Liver (tissue), 8 donors: ENCODE measurements at regions not wholly inside any gene's neighbourhood (a gene's known extent, or its start where the extent isn't known, plus 50 kb on each side); places are given as distances from the start of the nearest gene placed in this dataset.

Experiments
- DNase-seq: peaks from one replicate; pipeline ENCODE4 v3.0.0-alpha.2; 2017; ENCODE audit warnings: low spot score
- H3K27ac ChIP-seq, 2 donors: one replicate each; pipeline ENCODE4 v1.7.0; 2013; ENCODE audit warnings: inconsistent platforms in 2 of 2, low read length in 2 of 2, control low read depth in 1 of 2, low read depth in 1 of 2, mild to moderate bottlenecking in 1 of 2
- H3K27me3 ChIP-seq, 4 donors: one replicate each; pipeline versions ENCODE4 v1.6.1 to v1.7.0; 2013; ENCODE audit warnings: low read length in 3 of 4, inconsistent platforms in 1 of 4, mild to moderate bottlenecking in 1 of 4, moderate library complexity in 1 of 4; ENCODE audit not compliant: control insufficient read depth in 4 of 4, insufficient read depth in 4 of 4
- H3K36me3 ChIP-seq, 4 donors: one replicate each; pipeline versions ENCODE4 v1.6.1 to v1.7.0; 2013; ENCODE audit warnings: low read length in 3 of 4, mild to moderate bottlenecking in 3 of 4, low read depth in 1 of 4, moderate library complexity in 1 of 4; ENCODE audit not compliant: control insufficient read depth in 4 of 4, insufficient read depth in 3 of 4
- H3K4me1 ChIP-seq, 4 donors: one replicate each; pipeline versions ENCODE4 v1.6.1 to v1.7.0; 2013; ENCODE audit warnings: low read length in 3 of 4, mild to moderate bottlenecking in 3 of 4, moderate library complexity in 1 of 4; ENCODE audit not compliant: control insufficient read depth in 4 of 4, insufficient read depth in 4 of 4
- H3K4me3 ChIP-seq, 3 donors: one replicate each; pipeline versions ENCODE4 v1.6.1 to v1.7.0; 2013; ENCODE audit warnings: low read length in 3 of 3, control low read depth in 1 of 3, low read depth in 1 of 3, mild to moderate bottlenecking in 1 of 3
- H3K9ac ChIP-seq, 2 donors: one replicate each; pipeline ENCODE4 v1.7.0; 2013; ENCODE audit warnings: low read length in 2 of 2, mild to moderate bottlenecking in 2 of 2, moderate library complexity in 2 of 2, control low read depth in 1 of 2, low read depth in 1 of 2
- H3K9me3 ChIP-seq, 4 donors: one replicate each; pipeline versions ENCODE4 v1.6.1 to v1.7.0; 2013; ENCODE audit warnings: low read length in 3 of 4; ENCODE audit not compliant: control insufficient read depth in 4 of 4
- EGR1 ChIP-seq, 2 donors: IDR thresholded peaks; 2 replicates each; pipeline ENCODE4 v1.6.1; 2016 to 2018; ENCODE audit warnings: antibody characterized with exemption in 2 of 2, low read depth in 2 of 2
- FOXA1 ChIP-seq: IDR thresholded peaks from 2 replicates; pipeline ENCODE4 v1.6.1; 2016; ENCODE audit warnings: antibody characterized with exemption
- FOXA2 ChIP-seq: IDR thresholded peaks from 2 replicates; pipeline ENCODE4 v1.6.1; 2016; ENCODE audit warnings: antibody characterized with exemption
- GABPA ChIP-seq, 2 donors: IDR thresholded peaks in 1 of 2; conservative IDR thresholded peaks in 1 of 2; 2 replicates each; pipeline ENCODE4 v1.6.1; 2016; ENCODE audit warnings: antibody characterized with exemption in 2 of 2, mild to moderate bottlenecking in 1 of 2, moderate library complexity in 1 of 2
- HNF4A ChIP-seq, 2 donors: conservative IDR thresholded peaks; 2 replicates each; pipeline ENCODE4 v1.6.1; 2016; ENCODE audit warnings: antibody characterized with exemption in 2 of 2, mild to moderate bottlenecking in 2 of 2
- HNF4G ChIP-seq: IDR thresholded peaks from 2 replicates; pipeline ENCODE4 v1.6.1; 2016; ENCODE audit warnings: antibody characterized with exemption
- JUND ChIP-seq, 2 donors: IDR thresholded peaks; 2 replicates each; pipeline ENCODE4 v1.6.1; 2016; ENCODE audit warnings: antibody characterized with exemption in 2 of 2
- NR2F2 ChIP-seq: IDR thresholded peaks from 2 replicates; pipeline ENCODE4 v1.6.1; 2016; ENCODE audit warnings: antibody characterized with exemption
- RAD21 ChIP-seq, 2 donors: IDR thresholded peaks; 2 replicates each; pipeline ENCODE4 v1.6.1; 2016; ENCODE audit warnings: antibody characterized with exemption in 2 of 2, mild to moderate bottlenecking in 2 of 2
- SP1 ChIP-seq: IDR thresholded peaks from 2 replicates; pipeline ENCODE4 v1.6.1; 2018; ENCODE audit warnings: antibody characterized with exemption, mild to moderate bottlenecking
- YY1 ChIP-seq: IDR thresholded peaks from 2 replicates; pipeline ENCODE4 v1.6.1; 2016; ENCODE audit warnings: antibody characterized with exemption, mild to moderate bottlenecking
- whole genome bisulfite sequencing: extraction: QIAGEN DNeasy Blood & Tissue Kit; methylation state at CpG from one replicate; pipeline ENCODE4 v1.1.7; 2013; 5-methylcytosine and 5-hydroxymethylcytosine counted together
- TF ChIP-seq, protein P1 (sequence below): IDR thresholded peaks from 2 replicates; pipeline ENCODE4 v1.6.1; 2016; ENCODE audit warnings: antibody characterized with exemption, mild to moderate bottlenecking
- TF ChIP-seq, protein P2 (sequence below): fragments of 150-350 bp; IDR thresholded peaks from 2 replicates; pipeline ENCODE4 v1.5.1; 2017; ENCODE audit warnings: improper control_type of control experiment, low read depth, low read length; ENCODE audit not compliant: missing input control
- TF ChIP-seq, protein P3 (sequence below): IDR thresholded peaks from 2 replicates; pipeline ENCODE4 v1.6.1; 2016; ENCODE audit warnings: antibody characterized with exemption
- TF ChIP-seq, protein P4 (sequence below): IDR thresholded peaks from 2 replicates; pipeline ENCODE4 v1.6.1; 2016; ENCODE audit warnings: antibody characterized with exemption
- TF ChIP-seq, protein P5 (sequence below): IDR thresholded peaks from 2 replicates; pipeline ENCODE4 v1.6.1; 2016; ENCODE audit warnings: antibody characterized with exemption
- donor health status: healthy.
- donor health status: healthy.
- donor health status: healthy.
- donor health status: healthy.
- donor health status: healthy.

GRCh38 chr14:54117396-54117795 lies 160.8 kb upstream of the BMP4 start:
- WGBS, result 39% methylated on average over 3 of the region's 3 CpGs
- H3K4me1 ChIP-seq, result no peaks in the 10 kb centered on the region
- H3K9me3 ChIP-seq, result no peaks in the 10 kb centered on the region
- H3K36me3 ChIP-seq, result no peaks in the 10 kb centered on the region
- no peak overlapping the region for H3K4me3 ChIP-seq
- no peak overlapping the region for H3K27ac ChIP-seq
- DNase-seq, result no peak
- TF ChIP-seq, protein P1, sequence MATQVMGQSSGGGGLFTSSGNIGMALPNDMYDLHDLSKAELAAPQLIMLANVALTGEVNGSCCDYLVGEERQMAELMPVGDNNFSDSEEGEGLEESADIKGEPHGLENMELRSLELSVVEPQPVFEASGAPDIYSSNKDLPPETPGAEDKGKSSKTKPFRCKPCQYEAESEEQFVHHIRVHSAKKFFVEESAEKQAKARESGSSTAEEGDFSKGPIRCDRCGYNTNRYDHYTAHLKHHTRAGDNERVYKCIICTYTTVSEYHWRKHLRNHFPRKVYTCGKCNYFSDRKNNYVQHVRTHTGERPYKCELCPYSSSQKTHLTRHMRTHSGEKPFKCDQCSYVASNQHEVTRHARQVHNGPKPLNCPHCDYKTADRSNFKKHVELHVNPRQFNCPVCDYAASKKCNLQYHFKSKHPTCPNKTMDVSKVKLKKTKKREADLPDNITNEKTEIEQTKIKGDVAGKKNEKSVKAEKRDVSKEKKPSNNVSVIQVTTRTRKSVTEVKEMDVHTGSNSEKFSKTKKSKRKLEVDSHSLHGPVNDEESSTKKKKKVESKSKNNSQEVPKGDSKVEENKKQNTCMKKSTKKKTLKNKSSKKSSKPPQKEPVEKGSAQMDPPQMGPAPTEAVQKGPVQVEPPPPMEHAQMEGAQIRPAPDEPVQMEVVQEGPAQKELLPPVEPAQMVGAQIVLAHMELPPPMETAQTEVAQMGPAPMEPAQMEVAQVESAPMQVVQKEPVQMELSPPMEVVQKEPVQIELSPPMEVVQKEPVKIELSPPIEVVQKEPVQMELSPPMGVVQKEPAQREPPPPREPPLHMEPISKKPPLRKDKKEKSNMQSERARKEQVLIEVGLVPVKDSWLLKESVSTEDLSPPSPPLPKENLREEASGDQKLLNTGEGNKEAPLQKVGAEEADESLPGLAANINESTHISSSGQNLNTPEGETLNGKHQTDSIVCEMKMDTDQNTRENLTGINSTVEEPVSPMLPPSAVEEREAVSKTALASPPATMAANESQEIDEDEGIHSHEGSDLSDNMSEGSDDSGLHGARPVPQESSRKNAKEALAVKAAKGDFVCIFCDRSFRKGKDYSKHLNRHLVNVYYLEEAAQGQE, result no peak
- TF ChIP-seq, protein P2, sequence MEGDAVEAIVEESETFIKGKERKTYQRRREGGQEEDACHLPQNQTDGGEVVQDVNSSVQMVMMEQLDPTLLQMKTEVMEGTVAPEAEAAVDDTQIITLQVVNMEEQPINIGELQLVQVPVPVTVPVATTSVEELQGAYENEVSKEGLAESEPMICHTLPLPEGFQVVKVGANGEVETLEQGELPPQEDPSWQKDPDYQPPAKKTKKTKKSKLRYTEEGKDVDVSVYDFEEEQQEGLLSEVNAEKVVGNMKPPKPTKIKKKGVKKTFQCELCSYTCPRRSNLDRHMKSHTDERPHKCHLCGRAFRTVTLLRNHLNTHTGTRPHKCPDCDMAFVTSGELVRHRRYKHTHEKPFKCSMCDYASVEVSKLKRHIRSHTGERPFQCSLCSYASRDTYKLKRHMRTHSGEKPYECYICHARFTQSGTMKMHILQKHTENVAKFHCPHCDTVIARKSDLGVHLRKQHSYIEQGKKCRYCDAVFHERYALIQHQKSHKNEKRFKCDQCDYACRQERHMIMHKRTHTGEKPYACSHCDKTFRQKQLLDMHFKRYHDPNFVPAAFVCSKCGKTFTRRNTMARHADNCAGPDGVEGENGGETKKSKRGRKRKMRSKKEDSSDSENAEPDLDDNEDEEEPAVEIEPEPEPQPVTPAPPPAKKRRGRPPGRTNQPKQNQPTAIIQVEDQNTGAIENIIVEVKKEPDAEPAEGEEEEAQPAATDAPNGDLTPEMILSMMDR, result no peak
- TF ChIP-seq RAD21 (IDR thresholded peaks at IDR 0.05) (no peak), EGR1 (IDR thresholded peaks at IDR 0.05; ENCODE audit: low read depth in 2 of 2) (no peak), YY1 (no peak)
- TF ChIP-seq, protein P3, sequence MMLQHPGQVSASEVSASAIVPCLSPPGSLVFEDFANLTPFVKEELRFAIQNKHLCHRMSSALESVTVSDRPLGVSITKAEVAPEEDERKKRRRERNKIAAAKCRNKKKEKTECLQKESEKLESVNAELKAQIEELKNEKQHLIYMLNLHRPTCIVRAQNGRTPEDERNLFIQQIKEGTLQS, result no peak
- TF ChIP-seq, protein P4, sequence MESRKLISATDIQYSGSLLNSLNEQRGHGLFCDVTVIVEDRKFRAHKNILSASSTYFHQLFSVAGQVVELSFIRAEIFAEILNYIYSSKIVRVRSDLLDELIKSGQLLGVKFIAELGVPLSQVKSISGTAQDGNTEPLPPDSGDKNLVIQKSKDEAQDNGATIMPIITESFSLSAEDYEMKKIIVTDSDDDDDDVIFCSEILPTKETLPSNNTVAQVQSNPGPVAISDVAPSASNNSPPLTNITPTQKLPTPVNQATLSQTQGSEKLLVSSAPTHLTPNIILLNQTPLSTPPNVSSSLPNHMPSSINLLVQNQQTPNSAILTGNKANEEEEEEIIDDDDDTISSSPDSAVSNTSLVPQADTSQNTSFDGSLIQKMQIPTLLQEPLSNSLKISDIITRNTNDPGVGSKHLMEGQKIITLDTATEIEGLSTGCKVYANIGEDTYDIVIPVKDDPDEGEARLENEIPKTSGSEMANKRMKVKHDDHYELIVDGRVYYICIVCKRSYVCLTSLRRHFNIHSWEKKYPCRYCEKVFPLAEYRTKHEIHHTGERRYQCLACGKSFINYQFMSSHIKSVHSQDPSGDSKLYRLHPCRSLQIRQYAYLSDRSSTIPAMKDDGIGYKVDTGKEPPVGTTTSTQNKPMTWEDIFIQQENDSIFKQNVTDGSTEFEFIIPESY, result no peak
- H3K27me3 ChIP-seq, result no peaks in the 10 kb centered on the region
- no peak overlapping the region for H3K9ac ChIP-seq

DNA sequence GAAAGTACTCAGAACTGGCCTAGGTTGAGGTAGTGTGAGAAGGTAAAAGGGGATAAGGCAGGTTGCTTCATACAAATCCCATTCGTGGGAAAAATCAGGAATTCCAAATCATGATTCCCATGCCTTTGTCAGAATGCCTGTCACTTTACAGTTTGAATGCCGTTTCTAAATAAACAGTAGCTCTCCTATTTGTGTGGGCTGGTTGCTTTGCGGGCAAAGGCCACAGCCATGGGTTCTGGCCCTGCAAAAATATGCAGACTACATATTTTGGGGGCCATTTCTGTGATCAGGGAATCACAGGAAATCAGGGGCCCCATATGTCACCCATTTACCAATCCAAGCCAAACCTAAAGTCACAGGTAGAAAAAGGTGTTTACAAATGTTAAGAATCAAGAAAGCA lies 161.3 kb upstream of the BMP4 start:
- Histone ChIP-seq H3K9ac (no peak overlapping the region), H3K4me1 (no peaks in the 10 kb centered on the region), H3K27ac (no peak overlapping the region), H3K4me3 (no peak overlapping the region), H3K36me3 (no peaks in the 10 kb centered on the region), H3K9me3 (no peaks in the 10 kb centered on the region), H3K27me3 (no peaks in the 10 kb centered on the region)
- TF ChIP-seq HNF4G (no peak), FOXA1 (no peak), NR2F2 (no peak), EGR1 (IDR thresholded peaks at IDR 0.05; ENCODE audit: low read depth in 2 of 2) (no peak), GABPA (IDR thresholded peaks at IDR 0.05 in 1 of 2, conservative IDR thresholded peaks at IDR 0.05 in 1 of 2) (no peak), SP1 (no peak), YY1 (no peak), FOXA2 (no peak), HNF4A (conservative IDR thresholded peaks at IDR 0.05) (no peak), JUND (IDR thresholded peaks at IDR 0.05) (no peak), RAD21 (IDR thresholded peaks at IDR 0.05) (no peak)
- TF ChIP-seq, protein P1, result no peak
- TF ChIP-seq, protein P5, sequence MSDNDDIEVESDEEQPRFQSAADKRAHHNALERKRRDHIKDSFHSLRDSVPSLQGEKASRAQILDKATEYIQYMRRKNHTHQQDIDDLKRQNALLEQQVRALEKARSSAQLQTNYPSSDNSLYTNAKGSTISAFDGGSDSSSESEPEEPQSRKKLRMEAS, result no peak
- TF ChIP-seq, protein P4, result no peak
- TF ChIP-seq, protein P2, result no peak
- DNase-seq, result no peak
- 45% methylated on average over 3 of the region's 3 CpGs for whole genome bisulfite sequencing
